HG02610 (cell line): ENCODE measurements at regions not wholly inside any gene's neighbourhood (a gene's known extent, or its start where the extent isn't known, plus 50 kb on each side); places are given as distances from the start of the nearest gene placed in this dataset.
"Not testable (repeated sequence)": the region's sequence is repeated elsewhere in the genome, so short reads cannot be mapped to it uniquely, and the experiment has no call there.

Experiments used
- ATAC-seq: cut with Tn5 transposase; IDR thresholded peaks from one replicate; pipeline ENCODE4 v1.9.1; 2021; ENCODE audit warnings: mild to moderate bottlenecking, moderate library complexity; ENCODE audit not compliant: unreplicated experiment

GRCh38 chr6:126890055-126890454, 228.4 kb upstream of the RSPO3 start:
- no peak for ATAC-seq

GRCh38 chr6:126891158-126891557, 227.3 kb upstream of the RSPO3 start:
- no peak for ATAC-seq

- not testable (repeated sequence) for ATAC-seq
These were observed 225.6 kb upstream of the RSPO3 start for GRCh38 chr6:126892869-126893268.

- ATAC-seq = no peak
These were observed 220.7 kb upstream of the RSPO3 start for GRCh38 chr6:126897758-126898157.

GRCh38 chr6:126904176-126904575, 214.3 kb upstream of the RSPO3 start:
- no peak for ATAC-seq

- ATAC-seq = no peak
These were observed 212.6 kb upstream of the RSPO3 start for GRCh38 chr6:126905917-126906316.

GRCh38 chr6:126907312-126907711, 211.2 kb upstream of the RSPO3 start:
- no peak for ATAC-seq

- no peak for ATAC-seq
These were observed 210.5 kb upstream of the RSPO3 start for GRCh38 chr6:126907996-126908395.

GRCh38 chr6:126909493-126909892, 209.0 kb upstream of the RSPO3 start:
- no peak for ATAC-seq

GRCh38 chr6:126913651-126914050, 204.8 kb upstream of the RSPO3 start:
- no peak for ATAC-seq

GRCh38 chr6:126914172-126914571, 204.3 kb upstream of the RSPO3 start:
- ATAC-seq = no peak

GRCh38 chr6:126914801-126915200, 203.7 kb upstream of the RSPO3 start:
- ATAC-seq = no peak

- ATAC-seq = no peak
These were observed 198.5 kb upstream of the RSPO3 start for GRCh38 chr6:126919947-126920346.

GRCh38 chr6:126923807-126924206, 194.7 kb upstream of the RSPO3 start:
- ATAC-seq = no peak

GRCh38 chr6:126926926-126927325, 191.5 kb upstream of the RSPO3 start:
- no peak for ATAC-seq

- no peak for ATAC-seq
These were observed 190.6 kb upstream of the RSPO3 start for GRCh38 chr6:126927841-126928240.

GRCh38 chr6:126937426-126937825, 181.0 kb upstream of the RSPO3 start:
- ATAC-seq = no peak

- no peak for ATAC-seq
These were observed 178.7 kb upstream of the RSPO3 start for GRCh38 chr6:126939784-126940183.

- ATAC-seq = no peak
These were observed 176.7 kb upstream of the RSPO3 start for GRCh38 chr6:126941751-126942150.

GRCh38 chr6:126944512-126944911, 174.0 kb upstream of the RSPO3 start:
- ATAC-seq = no peak

- no peak for ATAC-seq
These were observed 173.3 kb upstream of the RSPO3 start for GRCh38 chr6:126945150-126945685.

GRCh38 chr6:126945812-126946360, 172.6 kb upstream of the RSPO3 start:
- no peak for ATAC-seq

GRCh38 chr6:126947070-126947469, 171.4 kb upstream of the RSPO3 start:
- no peak for ATAC-seq
